HG03521 (cell line): ENCODE measurements at regions not wholly inside any gene's neighbourhood (a gene's known extent, or its start where the extent isn't known, plus 50 kb on each side); places are given as distances from the start of the nearest gene placed in this dataset.

ENCODE experiments used
- ATAC-seq: cut with Tn5 transposase; IDR thresholded peaks from one replicate; pipeline ENCODE4 v1.9.1; 2021; ENCODE audit warnings: mild to moderate bottlenecking, moderate library complexity; ENCODE audit not compliant: unreplicated experiment

GRCh38 chr18:27763936-27764335, 413.0 kb downstream of the CDH2 start:
- no peak for ATAC-seq

DNA sequence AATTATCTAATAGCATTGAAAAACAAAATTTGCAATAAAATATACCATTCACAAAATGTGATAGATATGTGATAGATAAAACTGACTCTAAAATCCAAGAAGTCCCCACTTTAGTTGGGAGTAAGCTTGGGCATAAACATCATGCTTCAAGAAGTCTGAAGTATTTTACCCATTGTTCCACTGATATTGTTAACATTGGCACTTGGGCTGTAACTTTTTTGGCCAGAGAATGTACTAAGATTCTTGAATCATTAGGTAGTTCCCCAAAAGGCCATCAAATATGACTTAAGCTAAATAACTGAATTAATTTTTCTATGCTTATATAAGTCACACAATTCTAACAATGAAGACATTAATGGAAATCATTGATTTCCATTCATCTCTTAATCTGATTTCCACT, 413.6 kb downstream of the CDH2 start:
- no peak for ATAC-seq

DNA sequence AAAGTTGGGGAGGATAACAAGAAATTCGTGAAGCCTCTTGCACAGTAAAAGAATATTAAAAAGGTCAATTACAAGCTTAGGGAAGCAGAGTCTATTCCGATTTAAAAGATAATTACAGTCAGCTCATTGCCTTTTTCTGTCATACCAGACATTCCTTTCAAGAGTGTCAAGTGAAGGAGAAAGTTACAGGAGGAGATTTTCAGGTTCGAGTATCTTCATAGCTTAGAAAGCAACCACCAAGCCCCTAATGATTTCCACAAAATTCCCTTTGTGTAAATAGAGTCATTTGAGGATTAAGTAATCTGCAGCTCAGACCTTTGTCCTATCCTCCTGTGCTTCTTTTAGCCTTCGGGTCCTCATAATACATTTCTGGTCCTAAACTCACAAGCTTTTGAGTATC, 414.9 kb downstream of the CDH2 start:
- no peak for ATAC-seq

- ATAC-seq = no peak
These were observed 424.0 kb downstream of the CDH2 start for GRCh38 chr18:27752944-27753343.

DNA sequence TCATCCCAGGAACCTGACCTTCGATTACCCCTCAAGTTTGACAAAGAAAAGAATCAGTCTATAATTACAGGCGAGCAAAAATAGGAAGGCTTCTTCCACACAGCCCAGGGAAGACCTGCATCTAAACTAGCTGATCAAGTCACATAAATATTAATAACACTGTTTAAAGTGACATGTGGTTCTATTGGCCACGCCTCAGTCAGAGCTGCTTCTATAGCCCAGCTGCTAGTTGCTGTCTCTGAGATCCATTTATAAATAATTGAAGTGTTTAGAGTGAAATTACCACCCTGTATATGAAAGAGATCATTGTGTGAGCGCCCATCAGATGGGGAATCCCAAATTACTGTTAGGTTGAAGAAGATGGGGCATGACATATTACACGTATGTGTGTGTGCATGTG, 426.0 kb downstream of the CDH2 start:
- ATAC-seq = no peak

- no peak for ATAC-seq
These were observed 426.9 kb downstream of the CDH2 start for GRCh38 chr18:27750014-27750413.

- no peak for ATAC-seq
These were observed 427.7 kb downstream of the CDH2 start for GRCh38 chr18:27749194-27749593.

GRCh38 chr18:27746241-27746640, 430.7 kb downstream of the CDH2 start:
- ATAC-seq = no peak

DNA sequence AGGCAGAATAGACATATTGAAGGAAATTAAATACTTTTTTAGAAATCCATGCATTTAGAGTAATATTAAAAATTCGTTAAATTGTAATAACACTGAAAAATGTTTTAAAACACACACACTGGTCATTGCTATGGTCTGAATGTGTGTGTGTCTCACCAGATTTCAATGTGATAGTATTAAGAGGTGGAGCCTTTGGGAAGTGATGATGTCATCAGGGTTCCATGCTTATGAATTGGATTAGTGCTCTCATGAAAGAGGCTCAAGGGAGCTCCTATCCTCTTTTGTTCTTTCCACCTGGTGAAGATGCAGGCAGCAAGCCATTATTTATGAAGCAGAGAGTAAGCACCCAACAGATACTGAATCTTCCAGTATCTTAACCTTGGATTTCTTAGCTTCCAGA, 441.8 kb downstream of the CDH2 start:
- ATAC-seq = no peak

DNA sequence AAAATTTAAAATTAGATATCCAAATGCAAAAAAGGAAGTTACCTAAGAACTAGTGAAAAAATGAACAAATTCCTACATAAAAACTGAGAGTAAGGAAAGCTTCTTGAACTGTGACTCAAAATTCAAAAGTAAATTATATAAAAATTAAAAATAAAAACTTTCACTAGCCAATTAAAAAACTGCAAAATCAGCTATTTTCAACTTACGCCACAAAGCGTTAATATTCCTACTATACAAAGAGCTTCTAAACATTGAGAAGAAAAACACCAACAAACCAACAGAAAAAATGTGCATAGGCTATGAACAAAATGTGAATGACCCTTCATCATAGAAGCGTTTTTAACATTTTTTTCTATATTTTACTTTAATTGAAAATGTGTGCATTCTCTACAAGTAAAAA, 445.7 kb downstream of the CDH2 start:
- no peak for ATAC-seq

- no peak for ATAC-seq
These were observed 448.3 kb downstream of the CDH2 start for GRCh38 chr18:27728659-27729058.

DNA sequence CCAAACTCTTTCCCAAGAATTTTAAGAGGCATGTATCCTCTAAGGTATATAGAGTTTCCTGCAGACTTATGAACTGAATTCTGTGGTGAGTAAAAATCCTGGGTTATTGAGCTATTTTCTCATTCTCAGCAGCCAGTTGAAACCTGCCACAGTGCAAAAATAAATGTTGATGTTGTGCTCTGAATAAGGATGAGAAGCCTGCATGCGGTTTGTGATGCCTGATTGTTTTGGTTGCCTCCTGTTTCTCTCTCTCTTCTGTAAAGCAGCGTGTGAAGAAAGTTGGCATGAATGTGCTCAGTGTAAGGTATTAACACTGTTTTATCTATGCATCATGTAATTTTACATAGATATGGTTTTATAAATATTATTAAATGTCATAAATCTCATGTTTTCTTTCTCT, 452.6 kb downstream of the CDH2 start:
- ATAC-seq = no peak

DNA sequence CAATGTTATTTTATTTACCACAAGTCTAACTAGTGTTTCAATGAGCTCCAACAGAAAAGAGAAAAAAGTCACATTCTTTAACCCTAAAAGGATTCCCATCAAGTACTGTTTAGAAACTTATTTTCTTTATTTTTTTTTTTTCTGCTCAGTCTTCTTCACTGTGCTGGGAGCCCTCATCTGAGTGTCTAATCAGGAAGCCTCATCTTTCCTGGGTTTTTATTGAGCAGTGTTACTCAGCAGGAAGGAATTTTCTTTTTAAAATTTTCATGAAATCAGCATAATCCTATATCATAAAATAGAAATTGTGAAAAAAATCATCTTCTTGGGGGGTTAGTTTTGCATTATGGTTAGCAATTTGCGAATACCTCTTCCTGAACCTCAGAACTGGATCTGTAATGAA, 453.8 kb downstream of the CDH2 start:
- no peak for ATAC-seq

GRCh38 chr18:27719680-27720079, 457.2 kb downstream of the CDH2 start:
- no peak for ATAC-seq

- ATAC-seq = no peak
These were observed 459.1 kb downstream of the CDH2 start for GRCh38 chr18:27717816-27718215.

DNA sequence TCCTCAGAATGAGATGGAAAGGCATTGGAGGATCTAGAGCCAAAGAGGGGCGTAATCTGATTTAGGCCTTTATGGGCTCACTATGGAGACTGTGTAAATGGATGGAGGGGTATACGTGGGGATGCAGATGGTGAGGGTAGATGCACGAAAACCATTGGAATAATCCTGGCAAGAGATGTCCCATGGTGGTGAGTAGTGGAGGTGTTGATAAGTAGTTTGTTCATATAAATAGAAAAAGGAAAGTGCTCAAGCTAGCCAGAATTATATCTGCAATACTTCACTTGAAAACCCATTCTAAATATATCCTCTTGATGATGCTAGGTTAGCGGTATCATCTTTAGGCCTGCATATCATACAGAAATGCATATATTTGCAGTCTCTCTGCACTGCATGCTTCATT, 459.7 kb downstream of the CDH2 start:
- ATAC-seq = no peak

DNA sequence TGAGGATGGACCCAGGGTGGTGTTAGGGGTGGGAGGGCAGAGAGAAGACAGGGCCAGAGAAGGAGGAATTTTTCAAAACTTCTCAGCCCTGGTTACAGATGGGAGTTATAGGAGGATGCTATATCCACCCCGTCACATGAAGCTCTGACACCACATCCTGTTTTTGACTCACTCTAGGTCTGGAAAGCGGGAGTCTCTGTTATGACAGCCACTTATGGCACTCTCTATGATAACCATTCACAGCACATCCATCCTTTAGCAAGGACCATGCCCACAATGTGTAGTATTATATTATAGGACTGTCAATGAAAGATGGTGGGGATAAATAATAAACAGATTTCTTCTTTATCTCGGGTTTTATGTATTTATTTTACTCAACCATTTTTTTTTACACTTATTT, 461.2 kb downstream of the CDH2 start:
- no peak for ATAC-seq

DNA sequence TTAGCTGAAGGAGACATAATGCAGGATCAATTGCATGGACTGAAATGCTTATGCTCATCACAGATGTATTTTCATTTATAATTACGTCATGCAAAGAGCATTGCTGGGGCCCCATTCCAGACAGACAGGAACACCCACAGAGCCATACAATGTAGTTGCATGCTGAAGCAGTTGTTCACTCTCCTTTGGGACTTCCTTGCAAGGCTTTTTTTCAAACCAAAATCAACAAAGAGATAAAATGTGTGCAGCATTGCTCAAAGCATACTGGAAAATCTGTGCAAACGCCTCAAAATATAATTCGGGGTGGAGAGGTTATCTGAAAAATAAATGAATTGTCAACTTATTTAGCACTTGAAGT, 463.2 kb downstream of the CDH2 start:
- no peak for ATAC-seq

DNA sequence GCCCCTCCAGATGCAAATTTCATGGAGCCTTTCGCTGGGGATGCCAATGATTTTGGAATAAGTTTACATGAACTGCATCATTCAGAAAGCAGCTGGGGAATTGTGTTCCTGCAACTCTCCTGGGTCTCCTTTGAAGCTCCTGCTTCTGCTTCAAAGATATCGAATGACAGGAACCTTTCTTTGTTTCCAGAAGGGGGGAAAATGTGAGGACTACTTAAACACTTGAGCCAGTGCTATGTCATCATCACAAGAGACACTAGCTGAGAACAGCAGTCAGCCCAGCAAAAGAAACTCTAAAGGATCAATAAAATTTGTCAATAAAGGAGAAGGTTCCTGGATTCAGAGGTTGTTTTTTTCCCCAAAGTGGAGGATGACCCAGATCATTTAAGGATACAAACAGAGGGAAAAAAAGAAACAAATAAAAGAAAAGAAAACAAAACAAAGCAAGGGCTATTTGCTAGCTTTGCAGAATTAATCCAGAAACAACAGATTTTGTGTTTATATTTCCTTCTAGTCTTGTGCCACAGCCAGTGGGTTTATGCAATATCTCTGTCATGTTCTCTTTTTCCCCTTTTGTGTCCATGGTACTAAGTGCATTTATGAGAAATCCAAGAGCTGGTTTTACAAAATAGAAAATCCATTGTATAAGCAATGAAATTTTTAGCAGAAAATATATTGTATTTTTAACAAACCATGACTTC, 463.7 kb downstream of the CDH2 start:
- no peak for ATAC-seq

DNA sequence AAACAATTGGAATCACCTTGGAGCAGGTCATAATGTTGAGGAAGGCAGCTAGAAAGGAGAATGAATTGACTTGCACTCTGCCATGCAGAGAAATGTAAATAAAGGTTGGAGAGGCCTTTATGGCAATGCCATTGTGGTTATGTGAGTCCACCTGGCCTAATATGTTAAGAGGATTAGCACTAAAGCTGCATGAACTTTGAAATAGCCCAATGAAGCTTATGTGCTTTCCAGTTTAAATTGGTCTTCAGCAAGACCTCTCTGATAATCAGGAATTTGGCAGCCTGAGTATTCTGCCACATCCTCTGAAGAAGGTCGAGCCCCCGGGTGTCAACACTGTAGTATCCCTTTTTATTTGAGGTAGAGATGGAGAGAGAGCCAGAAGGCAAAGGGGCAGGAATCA, 464.9 kb downstream of the CDH2 start:
- no peak for ATAC-seq

- ATAC-seq = no peak
These were observed 465.5 kb downstream of the CDH2 start for GRCh38 chr18:27711382-27711781.

GRCh38 chr18:27709344-27709743, 467.6 kb downstream of the CDH2 start:
- no peak for ATAC-seq

DNA sequence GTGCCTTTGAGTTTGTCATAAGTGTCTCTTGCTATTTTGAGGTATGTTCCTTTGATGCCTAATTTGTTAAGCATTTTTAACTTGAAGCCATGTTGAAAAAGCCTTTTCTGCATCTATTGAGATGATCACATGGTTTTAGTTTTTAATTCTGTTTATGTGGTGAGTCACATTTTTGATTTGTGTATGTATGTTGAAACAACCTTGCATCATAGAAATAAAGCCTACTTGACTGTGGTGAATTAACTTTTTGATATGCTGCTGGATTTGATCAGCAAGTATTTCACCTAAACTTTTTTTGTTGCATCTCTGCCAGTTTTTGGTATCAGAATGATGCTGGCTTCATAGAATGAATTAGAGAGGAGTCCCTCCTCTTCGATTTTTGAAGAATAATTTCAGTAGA, 469.7 kb downstream of the CDH2 start:
- no peak for ATAC-seq
